T-cell (primary cell): ENCODE measurements at regions not wholly inside any gene's neighbourhood (a gene's known extent, or its start where the extent isn't known, plus 50 kb on each side); places are given as distances from the start of the nearest gene placed in this dataset.
"Not testable (repeated sequence)": the region's sequence is repeated elsewhere in the genome, so short reads cannot be mapped to it uniquely, and the experiment has no call there.

ENCODE experiments used
- ATAC-seq, 4 experiments: fragments of 200-7000 bp in 3 of 4; fragments of 150-1000 bp in 1 of 4; cut with Tn5 transposase; replicated peaks in 1 of 4; 1 replicate in 3 of 4; 2 replicates in 1 of 4; pipeline ENCODE4 v1.10.0; 2021; ENCODE audit warnings: moderate library complexity in 3 of 4, mild to moderate bottlenecking in 2 of 4, moderate number of reproducible peaks in 1 of 4
- CTCF ChIA-PET, 2 donors: fragments of 300-600 bp; sonication (Branson Sonifier 250); formaldehyde crosslinking; loops; one replicate each; lab custom pipeline; 2022; ENCODE audit warnings: antibody characterized with exemption in 2 of 2; lab: Charles Lee
- POLR2A ChIA-PET, 2 donors: fragments of 300-600 bp; sonication (Branson Sonifier 250); formaldehyde crosslinking; loops; one replicate each; lab custom pipeline; 2022; ENCODE audit warnings: antibody characterized with exemption in 2 of 2; lab: Charles Lee
- DNase-seq, 35 experiments: peaks; one replicate each; pipeline versions ENCODE4 v3.0.0 to v3.0.0-alpha.2; 2013 to 2023
- H3K27ac ChIP-seq: one replicate; pipeline ENCODE4 v1.5.1; 2013; ENCODE audit warnings: low read length
- H3K27me3 ChIP-seq, 2 experiments: replicated peaks in 1 of 2; 1 replicate in 1 of 2; 2 replicates in 1 of 2; pipeline versions ENCODE4 v1.6.1 to v1.7.0; 2013; ENCODE audit warnings: low read length in 1 of 2, mixed read lengths in 1 of 2; ENCODE audit not compliant: control insufficient read depth in 2 of 2, insufficient read depth in 2 of 2; ENCODE audit errors: extremely low read depth in 1 of 2
- H3K36me3 ChIP-seq, 2 donors: 1 replicate in 1 of 2; 2 replicates in 1 of 2; pipeline versions ENCODE4 v1.6.1 to v1.7.0; 2013; ENCODE audit warnings: low read length in 1 of 2; ENCODE audit not compliant: control insufficient read depth in 2 of 2, insufficient read depth in 1 of 2; ENCODE audit errors: extremely low read depth in 1 of 2
- H3K4me1 ChIP-seq, 2 experiments: 1 replicate in 1 of 2; 2 replicates in 1 of 2; pipeline versions ENCODE4 v1.6.1 to v1.7.0; 2013; ENCODE audit warnings: low read length in 2 of 2, mixed read lengths in 1 of 2; ENCODE audit not compliant: insufficient read depth in 2 of 2, control insufficient read depth in 1 of 2; ENCODE audit errors: extremely low read depth in 1 of 2
- H3K4me3 ChIP-seq, 2 donors: 1 replicate in 1 of 2; 2 replicates in 1 of 2; pipeline versions ENCODE4 v1.5.1 to v1.7.0; 2013; ENCODE audit warnings: mild to moderate bottlenecking in 2 of 2, low read length in 1 of 2, moderate library complexity in 1 of 2; ENCODE audit not compliant: control insufficient read depth in 1 of 2; ENCODE audit errors: extremely low read depth in 1 of 2
- H3K9me3 ChIP-seq: 2 replicates; pipeline ENCODE4 v1.7.0; 2013
- H3K27ac Mint-ChIP-seq, 2 donors: one replicate each; pipeline ENCODE4 v1.8.0; 2020 to 2021; ENCODE audit warnings: mild to moderate bottlenecking in 2 of 2, mixed read lengths in 2 of 2
- H3K27me3 Mint-ChIP-seq, 2 donors: one replicate each; pipeline ENCODE4 v1.8.0; 2021 to 2022; ENCODE audit warnings: mixed read lengths in 2 of 2
- H3K36me3 Mint-ChIP-seq: one replicate; pipeline ENCODE4 v1.8.0; 2021; ENCODE audit warnings: mixed read lengths
- H3K4me1 Mint-ChIP-seq, 3 donors: one replicate each; pipeline ENCODE4 v1.8.0; 2020 to 2022; ENCODE audit warnings: mixed read lengths in 3 of 3, mild to moderate bottlenecking in 1 of 3
- H3K4me3 Mint-ChIP-seq, 3 donors: one replicate each; pipeline ENCODE4 v1.8.0; 2020 to 2022; ENCODE audit warnings: mild to moderate bottlenecking in 3 of 3, mixed read lengths in 3 of 3, moderate library complexity in 3 of 3
- H3K9me3 Mint-ChIP-seq, 3 donors: one replicate each; pipeline ENCODE4 v1.8.0; 2020 to 2022; ENCODE audit warnings: mixed read lengths in 3 of 3
- WGBS: methylation state at CpG from one replicate; pipeline ENCODE4 v1.1.5; 2013; ENCODE audit warnings: missing lambda C conversion rate; ENCODE audit not compliant: insufficient coverage; 5-methylcytosine and 5-hydroxymethylcytosine counted together

- no peak for ATAC-seq
- no peaks in the 10 kb centered on the region for H3K36me3 ChIP-seq
- H3K27me3 Mint-ChIP-seq: no peaks in the 10 kb centered on the region
- ChIA-PET POLR2A (no interaction called here), CTCF (no interaction called here)
- H3K9me3 ChIP-seq: no peaks in the 10 kb centered on the region
- H3K4me1 ChIP-seq: no peaks in the 10 kb centered on the region
- no peak for DNase-seq
- no peaks in the 10 kb centered on the region for H3K36me3 Mint-ChIP-seq
- H3K9me3 Mint-ChIP-seq: peaks cover 6 to 29% (median 20%) of the 10 kb centered on the region in 3 donors
- H3K4me3 Mint-ChIP-seq: no peak overlapping the region
- no peak overlapping the region for H3K27ac ChIP-seq
- H3K27me3 ChIP-seq: no peaks in the 10 kb centered on the region
- no peaks in the 10 kb centered on the region for H3K4me1 Mint-ChIP-seq
- no peak overlapping the region for H3K27ac Mint-ChIP-seq
- H3K4me3 ChIP-seq: no peak overlapping the region
- no CpG with 5 or more reads among the region's 2 CpGs for WGBS
These were observed 1015.1 kb downstream of the EPHA7 start for GRCh38 chr6:92404281-92404680.

- POLR2A ChIA-PET: no interaction called here
- DNase-seq: no peak
- H3K27me3 Mint-ChIP-seq: no peaks in the 10 kb centered on the region
These were observed 1019.4 kb downstream of the EPHA7 start for GRCh38 chr6:92399911-92400310.

DNA sequence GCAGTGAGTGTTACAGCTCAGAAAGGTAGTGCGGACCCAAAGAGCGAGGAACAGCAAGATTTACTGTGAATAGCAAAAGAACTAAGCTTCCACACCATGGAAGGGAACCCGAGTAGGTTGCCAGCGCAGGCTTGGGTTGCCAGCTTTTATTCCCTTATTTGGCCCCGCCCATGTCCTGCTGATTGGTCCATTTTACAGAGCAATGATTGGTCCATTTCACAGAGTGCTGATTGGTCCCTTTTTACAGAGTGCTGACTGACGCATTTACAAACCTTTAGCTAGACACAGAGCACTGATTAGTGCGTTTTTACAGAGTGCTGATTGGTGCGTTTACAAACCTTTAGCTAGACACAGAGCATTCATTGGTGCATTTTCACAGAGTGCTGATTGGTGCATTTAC lies 1030.7 kb downstream of the EPHA7 start:
- POLR2A ChIA-PET, H3K27ac Mint-ChIP-seq, H3K4me3 Mint-ChIP-seq, DNase-seq, H3K9me3 ChIP-seq, H3K27ac ChIP-seq, H3K9me3 Mint-ChIP-seq, CTCF ChIA-PET, H3K4me3 ChIP-seq, H3K4me1 Mint-ChIP-seq, H3K36me3 ChIP-seq, ATAC-seq, H3K36me3 Mint-ChIP-seq, H3K27me3 Mint-ChIP-seq, H3K4me1 ChIP-seq, H3K27me3 ChIP-seq: not testable (repeated sequence)
- 83% methylated on average over 7 of the region's 8 CpGs for WGBS

More at GRCh38 chr6:92399911-92400310, 1019.4 kb downstream of the EPHA7 start:
- H3K9me3 Mint-ChIP-seq: peaks cover 0 to 17% (median 9%) of the 10 kb centered on the region in 3 donors
- no peaks in the 10 kb centered on the region for H3K27me3 ChIP-seq
- no peak overlapping the region for H3K27ac Mint-ChIP-seq
- no peak overlapping the region for H3K4me3 ChIP-seq
- H3K27ac ChIP-seq: no peak overlapping the region
- no peaks in the 10 kb centered on the region for H3K36me3 Mint-ChIP-seq
- no peaks in the 10 kb centered on the region for H3K36me3 ChIP-seq
- no peaks in the 10 kb centered on the region for H3K4me1 ChIP-seq
- no peaks in the 10 kb centered on the region for H3K4me1 Mint-ChIP-seq
- H3K9me3 ChIP-seq: no peaks in the 10 kb centered on the region
- whole genome bisulfite sequencing: 20% methylated on average over 1 of the region's 2 CpGs
- H3K4me3 Mint-ChIP-seq: no peak overlapping the region
- ATAC-seq: no peak
- CTCF ChIA-PET: no interaction called here

DNA sequence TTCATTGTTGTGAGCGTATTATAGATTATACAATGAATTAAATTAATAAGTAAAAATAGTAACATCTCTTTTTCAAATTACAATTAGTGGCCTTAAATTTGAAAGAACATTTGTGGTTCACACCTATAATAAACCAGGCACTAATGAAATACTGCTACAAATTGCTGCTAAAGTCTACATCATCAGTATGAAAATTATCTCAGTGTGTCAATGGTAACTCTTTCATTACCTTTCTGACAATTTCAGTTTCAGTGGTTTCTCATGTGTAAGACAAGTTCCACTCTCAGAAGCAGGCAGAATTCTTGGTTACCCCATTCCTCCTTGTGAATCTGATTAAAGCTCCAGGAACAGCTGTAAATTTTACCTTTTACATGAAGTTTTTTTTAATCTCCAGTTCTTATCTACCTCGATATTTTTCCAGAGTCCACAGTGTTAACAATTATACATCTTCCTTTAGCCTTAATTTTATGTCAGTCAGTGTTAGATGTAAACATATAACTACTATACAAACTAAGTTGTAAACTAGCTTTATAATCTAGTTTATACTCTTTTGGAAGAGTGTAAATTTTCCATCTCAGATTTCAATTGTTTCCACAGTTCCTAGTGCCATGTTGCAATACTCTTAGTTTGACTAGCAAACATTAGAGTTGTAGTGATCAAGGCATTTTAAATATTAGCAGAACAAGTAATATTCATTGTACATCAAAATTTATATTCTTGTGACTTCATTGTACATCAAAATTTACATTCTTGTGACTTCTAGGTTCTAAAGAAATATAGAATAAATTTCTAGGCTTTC lies 1038.4 kb downstream of the EPHA7 start:
- Histone ChIP-seq H3K4me1 (no peaks in the 10 kb centered on the region), H3K9me3 (no peaks in the 10 kb centered on the region), H3K27me3 (no peaks in the 10 kb centered on the region), H3K36me3 (no peaks in the 10 kb centered on the region), H3K27ac (no peak overlapping the region), H3K4me3 (no peak overlapping the region)
- ATAC-seq (no peak), DNase-seq (no peak)
- no peak overlapping the region for H3K4me3 Mint-ChIP-seq
- H3K27me3 Mint-ChIP-seq: no peaks in the 10 kb centered on the region
- ChIA-PET CTCF (interaction anchor here in 1 of 2 donors (0.7 kb wide), 1 partner anchor 62 kb away, joined by 3 read pairs; no protein-coding TSS in a partner anchor), POLR2A (no interaction called here)
- WGBS: no CpG with 5 or more reads among the region's 2 CpGs
- H3K9me3 Mint-ChIP-seq: peaks cover 0 to 2% (median 0%) of the 10 kb centered on the region in 3 donors
- no peaks in the 10 kb centered on the region for H3K4me1 Mint-ChIP-seq
- no peaks in the 10 kb centered on the region for H3K36me3 Mint-ChIP-seq
- H3K27ac Mint-ChIP-seq: no peak overlapping the region

DNA sequence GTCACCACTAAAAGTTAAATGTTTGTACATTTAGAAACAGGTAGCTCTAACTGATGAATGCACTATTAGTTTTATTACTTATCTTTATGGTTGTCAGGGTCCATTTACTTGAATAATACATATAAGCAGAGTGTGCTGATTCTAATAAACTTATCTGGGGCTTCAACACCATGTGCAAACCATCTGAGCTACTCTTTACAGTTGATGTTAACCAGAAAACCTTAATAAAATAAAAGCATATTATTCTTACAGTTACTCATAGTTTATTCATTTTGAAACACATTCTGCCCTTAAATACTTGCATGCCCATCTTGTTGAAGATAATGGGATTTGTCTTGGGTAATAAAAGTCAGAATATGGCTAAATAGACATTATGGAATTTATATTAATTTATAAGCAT lies 1042.2 kb downstream of the EPHA7 start:
- CTCF ChIA-PET: no interaction called here
- POLR2A ChIA-PET: no interaction called here
- no peaks in the 10 kb centered on the region for H3K27me3 Mint-ChIP-seq

GRCh38 chr6:92376691-92377090 lies 1042.7 kb downstream of the EPHA7 start:
- peaks cover 2 to 8% (median 5%) of the 10 kb centered on the region in 3 donors for H3K9me3 Mint-ChIP-seq
- H3K9me3 ChIP-seq: no peaks in the 10 kb centered on the region
- ChIA-PET POLR2A (no interaction called here), CTCF (no interaction called here)
- H3K4me3 Mint-ChIP-seq: no peak overlapping the region
- no peak for DNase-seq
- H3K4me1 ChIP-seq: no peaks in the 10 kb centered on the region
- H3K4me3 ChIP-seq: no peak overlapping the region
- H3K27me3 Mint-ChIP-seq: no peaks in the 10 kb centered on the region
- no peaks in the 10 kb centered on the region for H3K36me3 Mint-ChIP-seq
- no peaks in the 10 kb centered on the region for H3K36me3 ChIP-seq
- no peaks in the 10 kb centered on the region for H3K27me3 ChIP-seq
- H3K27ac ChIP-seq: no peak overlapping the region
- no peak overlapping the region for H3K27ac Mint-ChIP-seq
- WGBS: no CpG with 5 or more reads among the region's 3 CpGs
- no peaks in the 10 kb centered on the region for H3K4me1 Mint-ChIP-seq
- no peak for ATAC-seq

More for the DNA sequence above, 1042.2 kb downstream of the EPHA7 start:
- no peaks in the 10 kb centered on the region for H3K4me1 Mint-ChIP-seq
- Histone ChIP-seq H3K9me3 (no peaks in the 10 kb centered on the region), H3K27me3 (no peaks in the 10 kb centered on the region), H3K27ac (no peak overlapping the region), H3K36me3 (no peaks in the 10 kb centered on the region), H3K4me3 (no peak overlapping the region), H3K4me1 (no peaks in the 10 kb centered on the region)
- ATAC-seq: no peak
- H3K27ac Mint-ChIP-seq: no peak overlapping the region
- H3K36me3 Mint-ChIP-seq: no peaks in the 10 kb centered on the region
- DNase-seq: no peak
- no peak overlapping the region for H3K4me3 Mint-ChIP-seq
- H3K9me3 Mint-ChIP-seq: peaks cover 0 to 8% (median 2%) of the 10 kb centered on the region in 3 donors
